Right ventricle myocardium superior (tissue), 1 donor: ENCODE measurements at regions not wholly inside any gene's neighbourhood (a gene's known extent, or its start where the extent isn't known, plus 50 kb on each side); places are given as distances from the start of the nearest gene placed in this dataset.

Source experiments
- ATAC-seq: fragments of 200-7000 bp; cut with Tn5 transposase; one replicate; pipeline ENCODE4 v1.9.1; 2020; ENCODE audit warnings: mild to moderate bottlenecking; ENCODE audit not compliant: poor library complexity
- DNase-seq: peaks from one replicate; pipeline ENCODE4 v3.0.0-alpha.2; 2020
- intact Hi-C: fragments of 100-400 bp; cut with DNase I; formaldehyde crosslinking; loops from one replicate; pipeline ENCODE4 v1.11.2; 2022
- donor health status: DM: no; HTN: yes; CAD: no; lungs with severe emphysema.

- DNase-seq: no peak
- ATAC-seq: no peak
- intact Hi-C loops: no loop called here
Measured at GRCh38 chr9:15113288-15113687, 193.7 kb downstream of the TTC39B start.

DNA sequence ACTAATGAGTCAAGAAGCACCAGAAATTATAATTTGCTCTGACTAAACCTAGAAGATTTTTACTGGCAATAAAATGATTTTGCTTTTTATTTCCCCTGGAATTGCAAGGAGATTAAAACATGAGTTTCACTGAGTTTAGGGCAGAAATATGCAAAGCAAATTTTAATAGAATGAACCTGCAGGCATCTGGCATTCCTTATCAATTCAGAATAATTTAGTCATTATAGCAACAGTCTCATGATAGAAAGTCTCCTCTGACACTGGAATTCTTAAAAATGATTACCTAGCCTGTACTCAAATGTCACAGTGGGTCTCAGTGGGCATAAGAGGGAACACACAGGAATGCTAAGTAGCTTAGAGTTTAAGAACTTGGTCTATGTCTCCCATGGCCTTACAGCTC lies 195.9 kb downstream of the TTC39B start:
- DNase-seq (no peak), ATAC-seq (no peak)
- intact Hi-C loops: no loop called here

DNA sequence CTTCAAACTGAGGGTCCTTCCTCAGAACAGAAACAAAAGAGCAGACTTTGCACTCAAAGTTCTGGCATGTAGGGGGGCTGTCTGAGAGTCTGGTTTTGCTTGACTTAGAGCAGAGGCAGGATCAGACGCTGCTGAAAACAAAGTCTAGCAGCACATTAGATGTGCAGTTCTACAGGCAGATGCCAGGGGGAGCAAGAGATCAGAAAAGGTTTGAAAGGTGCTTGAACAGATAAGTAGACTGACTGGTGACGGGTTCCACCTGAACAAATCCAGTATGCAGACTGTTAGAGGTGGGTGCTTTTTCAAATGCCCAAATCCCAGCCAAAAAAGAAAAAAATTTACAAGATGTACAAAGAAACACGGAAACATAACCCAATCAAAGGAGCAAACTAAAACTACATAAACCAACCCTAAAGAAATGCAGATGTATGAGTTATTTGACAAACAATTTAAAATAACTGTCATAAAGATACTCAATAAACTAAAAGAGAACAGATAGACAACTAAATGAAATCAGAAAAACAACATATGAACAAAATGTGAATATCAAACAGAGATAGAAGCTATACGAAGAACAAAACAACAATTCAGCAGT lies 194.7 kb upstream of the FREM1 start:
- DNase-seq: no peak
- no peak for ATAC-seq
- intact Hi-C loops: no loop called here

- intact Hi-C loops: no loop called here
Measured at GRCh38 chr9:15103290-15103689, 193.1 kb upstream of the FREM1 start.

DNA sequence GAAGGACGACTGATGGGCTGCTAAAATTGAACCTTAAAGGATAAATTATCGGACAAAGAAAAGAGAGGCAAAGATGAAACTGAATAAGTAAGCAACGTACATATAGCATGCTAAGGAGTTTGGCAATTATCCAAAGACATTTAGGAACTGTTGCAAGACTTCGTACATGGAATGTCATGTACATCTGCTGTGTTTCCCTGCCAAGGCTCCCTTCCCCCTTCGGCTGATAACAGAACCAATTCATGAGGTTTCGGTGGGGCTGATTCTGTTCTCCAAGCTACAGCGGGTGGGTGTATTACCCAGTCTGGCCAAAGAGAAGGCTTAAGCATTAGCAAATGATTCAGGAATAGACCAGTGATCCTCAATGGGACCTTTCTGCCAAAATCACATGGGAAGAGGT lies 190.9 kb upstream of the FREM1 start:
- DNase-seq (no peak), ATAC-seq (no peak)
- intact Hi-C loops: no loop called here

More at GRCh38 chr9:15103290-15103689, 193.1 kb upstream of the FREM1 start:
- ATAC-seq (no peak), DNase-seq (no peak)

DNA sequence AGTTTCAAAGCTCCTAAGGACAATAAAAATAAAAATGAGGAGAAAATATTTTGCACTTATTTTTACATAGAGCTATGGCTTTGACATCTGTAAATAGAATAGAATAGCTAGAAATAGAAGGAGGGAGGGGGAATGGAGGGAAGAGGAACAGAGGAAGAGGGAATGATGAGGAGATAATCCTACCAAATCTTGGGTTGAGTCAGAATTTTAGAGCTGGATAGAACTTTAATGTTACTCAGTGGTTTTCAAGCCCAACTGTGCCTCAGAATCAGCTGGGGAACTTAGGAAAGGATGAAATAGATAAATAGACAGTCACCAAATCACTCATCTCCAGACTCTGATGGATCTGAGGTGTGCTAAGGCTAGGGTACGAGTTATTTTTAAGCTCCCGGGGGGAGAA lies 190.3 kb upstream of the FREM1 start:
- no peak for ATAC-seq
- intact Hi-C loops: no loop called here
- no peak for DNase-seq

DNA sequence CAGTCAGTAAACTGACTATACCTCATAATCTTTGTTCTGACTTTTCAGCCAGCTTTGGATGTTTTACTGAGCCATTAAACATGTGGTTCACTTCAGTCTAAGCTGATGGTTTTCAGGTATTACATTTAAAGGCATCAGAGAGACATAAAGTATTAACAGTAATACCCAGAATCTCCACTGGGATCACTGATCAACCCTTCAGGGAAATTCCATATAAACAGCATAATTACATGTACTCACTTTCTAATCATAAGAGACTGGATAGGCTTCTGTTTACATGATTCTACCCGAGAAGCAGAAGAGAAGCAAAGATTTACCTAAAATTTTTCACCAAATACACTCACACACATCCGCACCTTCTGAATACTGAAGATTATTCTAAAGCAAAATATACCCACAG lies 186.7 kb upstream of the FREM1 start:
- ATAC-seq (no peak), DNase-seq (no peak)
- intact Hi-C loops: no loop called here

DNA sequence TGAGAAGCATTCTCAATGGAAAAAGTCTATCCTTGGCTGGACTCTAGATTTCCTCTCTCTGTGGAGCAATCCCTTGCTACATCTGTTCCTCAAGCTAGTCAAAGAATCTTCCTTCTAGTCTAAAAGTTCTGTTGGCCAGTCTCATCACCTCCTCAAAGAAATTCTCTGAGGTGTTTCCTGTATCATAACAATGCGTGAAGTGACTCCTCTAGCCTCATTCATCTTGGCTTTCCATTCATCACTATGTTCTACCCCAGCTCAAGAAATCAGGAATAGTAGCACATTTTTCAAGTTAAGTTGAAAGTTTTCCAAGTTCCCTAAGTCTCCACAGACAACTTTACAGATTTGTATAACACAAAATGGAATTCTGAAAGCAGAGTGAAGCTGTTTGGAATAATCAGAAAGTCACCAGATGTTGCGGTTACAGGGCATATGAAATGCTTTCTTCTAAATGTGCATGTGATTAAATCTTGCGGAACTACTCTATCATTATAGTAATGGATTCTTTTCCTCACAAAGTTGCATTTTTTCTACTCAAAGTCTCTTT lies 176.6 kb upstream of the FREM1 start:
- intact Hi-C loops: no loop called here
- ATAC-seq (peak; percentile 25), DNase-seq (no peak)

DNA sequence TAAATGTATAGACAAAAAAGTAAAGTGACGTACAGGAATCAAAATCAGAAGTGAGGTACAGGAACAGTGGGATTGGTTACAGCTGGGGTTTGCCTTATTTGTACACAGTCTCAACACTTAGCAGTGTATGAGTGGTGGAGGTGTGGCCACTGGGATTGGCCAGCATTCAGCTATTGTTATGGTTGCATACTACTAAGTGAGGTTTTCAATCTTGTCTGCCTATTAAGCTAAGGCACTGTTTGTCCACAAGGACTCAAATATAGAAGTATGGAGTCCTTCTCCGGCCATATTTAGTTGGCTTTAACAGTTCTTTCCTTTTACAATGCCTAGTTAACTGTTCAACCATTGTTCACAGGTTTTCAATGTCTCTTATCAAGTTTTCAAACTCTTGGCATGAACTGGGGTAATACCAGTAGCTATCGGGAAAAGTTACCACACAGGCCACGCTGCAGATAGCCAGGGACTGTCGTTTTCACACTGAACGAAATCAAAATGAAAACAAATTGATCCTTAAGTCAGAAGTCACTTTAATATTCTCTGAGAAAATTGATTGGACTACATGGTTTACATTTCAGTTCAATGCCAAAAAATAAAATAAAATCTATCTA lies 176.0 kb upstream of the FREM1 start:
- no peak for DNase-seq
- intact Hi-C loops: no loop called here
- peak; percentile 45 for ATAC-seq

DNA sequence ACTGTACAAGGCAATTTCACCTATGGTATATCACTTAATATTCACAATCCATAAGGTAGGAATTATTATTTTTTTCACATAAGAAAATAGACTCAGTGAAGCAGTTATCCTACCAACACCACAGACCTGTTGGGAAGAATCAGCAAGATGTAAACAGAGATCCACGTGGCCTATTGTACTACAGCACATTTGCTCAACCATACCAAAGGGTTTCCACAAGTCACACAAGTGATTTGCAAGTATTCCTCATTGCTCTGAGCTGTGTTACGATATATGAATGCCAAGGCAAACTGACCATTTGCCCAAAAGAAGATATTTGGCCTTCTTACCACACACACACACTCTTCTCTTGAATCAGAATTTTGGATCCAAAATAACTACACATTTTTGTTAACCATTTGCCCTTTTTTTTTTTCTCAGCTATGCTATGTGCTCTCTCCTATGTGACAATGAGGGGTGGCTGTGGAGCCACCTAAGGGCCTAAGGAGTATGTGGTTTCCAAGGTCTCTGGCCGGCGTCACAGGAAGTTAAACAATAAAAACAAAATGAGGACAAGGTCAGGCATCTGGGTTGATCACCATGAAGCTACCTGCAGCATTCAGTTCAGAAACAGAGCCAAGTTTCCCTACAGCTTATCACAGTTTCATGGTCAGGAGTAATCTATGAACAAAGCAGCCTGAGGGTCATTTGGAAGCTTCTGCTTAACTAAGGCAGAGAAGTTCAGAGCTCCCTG lies 171.0 kb upstream of the FREM1 start:
- intact Hi-C loops: no loop called here
- no peak for DNase-seq
- ATAC-seq: no peak

- intact Hi-C loops: no loop called here
- ATAC-seq (no peak), DNase-seq (no peak)
Measured at GRCh38 chr9:15080401-15080800, 170.2 kb upstream of the FREM1 start.

GRCh38 chr9:15079989-15080388 lies 169.8 kb upstream of the FREM1 start:
- DNase-seq (no peak), ATAC-seq (no peak)
- intact Hi-C loops: no loop called here

GRCh38 chr9:15077946-15078729 lies 167.9 kb upstream of the FREM1 start:
- intact Hi-C loops: no loop called here
- ATAC-seq (no peak), DNase-seq (no peak)

DNA sequence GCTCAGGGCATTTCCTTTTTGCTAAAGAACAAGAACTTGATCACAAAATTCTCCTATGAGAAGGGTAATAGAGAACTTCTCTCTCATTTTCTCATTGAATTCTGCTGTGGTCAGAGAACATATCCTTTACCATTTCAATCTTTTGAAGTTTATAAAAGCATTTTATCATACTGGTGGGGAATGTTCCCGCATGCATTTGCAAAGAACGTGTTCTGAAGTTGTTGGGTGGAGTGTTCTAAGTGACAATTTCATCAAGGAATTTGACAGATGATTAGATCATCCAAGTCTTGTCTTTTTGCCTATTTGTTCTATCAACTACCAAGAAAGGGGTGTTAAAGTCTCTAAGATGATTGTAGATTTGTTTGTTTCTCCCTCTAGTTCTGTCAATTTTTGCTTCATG lies 163.4 kb upstream of the FREM1 start:
- DNase-seq: no peak
- ATAC-seq: no peak
- intact Hi-C loops: no loop called here

DNA sequence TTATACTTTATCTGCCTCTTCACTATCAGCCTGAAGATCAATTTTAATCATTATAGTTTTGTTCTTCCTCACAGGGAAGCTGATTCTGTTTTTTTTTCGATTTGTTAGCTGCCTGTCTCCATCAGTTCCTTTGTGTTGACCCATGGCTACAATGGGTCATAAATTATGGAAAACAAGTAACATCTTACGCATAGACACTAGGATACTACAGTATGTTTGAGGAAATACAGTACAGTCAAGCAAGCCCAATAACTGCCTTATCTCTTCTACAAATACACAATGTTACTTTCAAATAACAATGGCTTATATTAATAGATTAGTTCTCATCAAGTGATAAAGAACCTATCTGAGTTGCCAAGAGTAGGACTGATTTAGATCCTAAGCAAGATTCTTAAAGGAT lies 160.5 kb upstream of the FREM1 start:
- intact Hi-C loops: no loop called here
- ATAC-seq (no peak), DNase-seq (no peak)

GRCh38 chr9:15069106-15069505 lies 158.9 kb upstream of the FREM1 start:
- ATAC-seq (no peak), DNase-seq (no peak)
- intact Hi-C loops: no loop called here

DNA sequence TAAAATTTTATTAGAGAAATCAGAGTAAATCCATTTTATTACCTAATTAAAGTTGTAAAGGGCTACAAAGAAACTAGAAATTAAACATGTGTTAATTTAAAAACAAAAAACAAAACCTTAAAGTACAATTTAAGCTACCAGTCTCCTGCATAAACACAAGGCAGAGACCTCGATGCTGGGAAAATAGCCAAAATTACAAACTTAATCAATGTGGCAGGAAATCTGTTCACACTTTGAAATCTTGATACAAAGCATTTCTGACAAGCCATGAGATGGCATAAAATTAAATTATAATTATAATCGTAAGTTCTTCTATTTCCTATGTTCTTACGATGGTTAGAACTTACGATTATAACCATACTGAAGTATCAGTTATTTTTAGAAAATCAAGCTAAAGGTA lies 158.0 kb upstream of the FREM1 start:
- intact Hi-C loops: no loop called here
- DNase-seq (no peak), ATAC-seq (no peak)

- intact Hi-C loops: no loop called here
- DNase-seq: no peak
- no peak for ATAC-seq
Measured at GRCh38 chr9:15059003-15059402, 148.8 kb upstream of the FREM1 start.

- ATAC-seq (no peak), DNase-seq (no peak)
- intact Hi-C loops: no loop called here
Measured at GRCh38 chr9:15058236-15058635, 148.0 kb upstream of the FREM1 start.
